ENCODE measurements at regions not wholly inside any gene's neighbourhood (a gene's known extent, or its start where the extent isn't known, plus 50 kb on each side); places are given as distances from the start of the nearest gene placed in this dataset.

DNA sequence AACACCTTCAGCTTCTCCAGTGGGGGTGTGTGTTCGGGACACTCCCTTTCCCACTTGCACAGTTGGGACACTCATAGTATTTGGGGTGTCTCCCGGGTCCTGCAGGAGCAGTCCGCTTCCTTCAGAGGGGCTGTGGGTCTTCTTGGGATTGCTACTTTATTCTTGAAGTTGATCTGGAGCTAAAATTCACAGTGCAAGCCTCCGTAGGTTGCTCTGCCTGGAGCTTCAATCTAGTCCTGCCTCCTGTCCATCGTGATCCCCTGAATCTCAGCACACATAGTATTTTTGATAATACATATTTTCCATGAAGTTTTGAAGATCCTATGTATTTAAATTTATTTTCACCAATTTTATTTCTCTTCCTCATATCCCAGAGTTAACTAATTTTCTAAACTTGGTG lies 902.1 kb downstream of the LTN1 start:
- DNase-seq: no peak
- intact Hi-C loops (cut with DNase I): no loop called here
- Histone ChIP-seq H3K36me3 (ENCODE audit: control insufficient read depth in 1 of 2, insufficient read depth in 2 of 2, low read length in 1 of 2) (no peaks in the 10 kb centered on the region), H3K9me3 (ENCODE audit: control insufficient read depth, low read length) (no peaks in the 10 kb centered on the region), H3K27ac (ENCODE audit: low read depth in 1 of 2, low read length in 2 of 2) (peak overlapping the region in 1 of 2 donors; percentile 38), H3K4me1 (ENCODE audit: control insufficient read depth in 1 of 2, insufficient read depth in 2 of 2, low read length in 2 of 2) (no peaks in the 10 kb centered on the region), H3K4me3 (ENCODE audit: low read length in 2 of 2) (peak overlapping the region in 1 of 2 donors; percentile 25), H3K27me3 (ENCODE audit: control insufficient read depth in 1 of 2, insufficient read depth in 2 of 2, low read length in 1 of 2) (no peaks in the 10 kb centered on the region)
- no peak for ATAC-seq (ENCODE audit: low FRiP score)
- 49 to 67% methylated on average over 5 of the region's 5 CpGs for WGBS, 2 donors

DNA sequence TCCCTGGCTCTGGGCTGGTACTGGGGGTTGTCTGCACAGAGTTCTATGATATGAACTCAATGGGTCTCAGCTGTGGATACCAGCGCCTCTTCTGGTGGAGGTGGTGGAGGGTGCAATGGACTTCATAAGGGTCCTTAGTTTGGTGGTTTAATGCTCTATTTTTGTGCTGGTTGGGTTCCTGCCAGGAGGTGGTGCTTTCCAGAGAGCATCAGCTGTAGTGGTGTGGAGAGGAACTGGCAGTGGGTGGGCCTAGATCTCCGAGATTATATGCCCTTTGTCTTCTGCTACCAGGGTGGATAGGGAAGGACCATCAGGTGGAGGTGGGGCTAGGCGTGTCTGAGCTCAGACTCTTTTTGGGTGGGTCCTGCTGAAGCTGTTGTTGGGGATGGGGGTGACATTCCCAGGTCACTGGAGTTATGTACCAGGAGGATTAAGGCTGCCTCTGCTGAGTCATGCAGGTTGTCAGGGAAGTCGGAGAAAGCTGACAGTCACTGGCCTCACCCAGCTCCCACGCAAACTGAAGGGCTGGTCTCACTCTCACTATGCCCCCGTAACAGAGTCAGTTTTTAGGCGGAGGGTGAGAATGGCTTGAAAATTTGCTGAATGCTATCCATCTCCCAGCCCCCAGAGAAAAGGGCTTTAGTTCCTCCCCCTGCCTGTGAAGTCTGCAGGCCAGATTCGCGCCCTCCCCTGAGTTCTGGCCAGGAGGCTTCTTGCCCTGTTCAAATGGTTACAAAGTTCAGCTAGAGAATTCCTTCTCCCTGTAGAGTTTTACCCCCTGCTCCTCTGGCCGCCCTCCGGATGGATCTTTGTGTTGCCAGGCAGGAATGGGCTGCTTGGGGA lies 902.9 kb downstream of the LTN1 start:
- intact Hi-C loops (cut with DNase I): no loop called here
- peak in 1 of 2 donors; percentile 44 for DNase-seq
- peak overlapping the region in 1 of 2 donors; percentile 38 for H3K27ac ChIP-seq (ENCODE audit: low read depth in 1 of 2, low read length in 2 of 2)
- no peaks in the 10 kb centered on the region for H3K27me3 ChIP-seq (ENCODE audit: control insufficient read depth in 1 of 2, insufficient read depth in 2 of 2, low read length in 1 of 2)
- peak overlapping the region in 1 of 2 donors; percentile 25 for H3K4me3 ChIP-seq (ENCODE audit: low read length in 2 of 2)
- ATAC-seq (ENCODE audit: low FRiP score): no peak
- no peaks in the 10 kb centered on the region for H3K36me3 ChIP-seq (ENCODE audit: control insufficient read depth in 1 of 2, insufficient read depth in 2 of 2, low read length in 1 of 2)
- WGBS, 2 donors: 48 to 64% methylated on average over 11 of the region's 11 CpGs
- H3K4me1 ChIP-seq (ENCODE audit: control insufficient read depth in 1 of 2, insufficient read depth in 2 of 2, low read length in 2 of 2): no peaks in the 10 kb centered on the region
- H3K9me3 ChIP-seq (ENCODE audit: control insufficient read depth, low read length): no peaks in the 10 kb centered on the region

DNA sequence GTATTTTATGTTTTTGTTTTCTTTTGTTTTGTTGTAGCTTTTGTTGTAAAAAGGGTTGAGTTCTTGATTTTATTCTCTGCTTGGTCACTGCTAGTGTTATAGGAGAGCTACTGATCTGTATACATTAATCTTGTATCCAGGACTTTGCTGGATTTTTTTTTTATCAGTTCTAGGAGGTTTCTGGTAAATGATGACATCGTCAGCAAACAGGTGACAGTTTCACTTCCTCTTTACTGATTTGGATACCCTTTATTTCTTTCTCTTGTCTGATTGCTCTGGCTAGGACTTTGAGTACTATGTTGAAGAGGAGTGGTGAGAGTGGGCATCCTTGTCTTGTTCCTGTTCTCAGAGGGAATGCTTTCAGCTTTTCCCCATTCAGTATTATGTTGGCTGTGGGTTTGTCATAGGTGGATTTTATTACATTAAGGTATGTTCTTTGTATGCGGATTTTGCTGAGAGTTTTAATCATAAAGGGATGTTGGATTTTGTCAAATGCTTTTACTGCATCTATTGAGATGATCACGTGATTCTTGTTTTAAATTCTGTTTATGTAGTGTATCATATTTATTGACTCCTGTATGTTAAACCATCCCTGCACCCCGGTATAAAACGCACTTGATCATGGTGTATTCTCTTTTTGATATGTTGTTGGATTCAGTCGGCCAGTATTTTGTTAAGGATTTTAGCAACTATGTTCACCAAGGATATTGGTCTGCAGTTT lies 905.7 kb downstream of the LTN1 start:
- no peaks in the 10 kb centered on the region for H3K27me3 ChIP-seq (ENCODE audit: control insufficient read depth in 1 of 2, insufficient read depth in 2 of 2, low read length in 1 of 2)
- H3K4me3 ChIP-seq (ENCODE audit: low read length in 2 of 2): no peak overlapping the region
- no peaks in the 10 kb centered on the region for H3K9me3 ChIP-seq (ENCODE audit: control insufficient read depth, low read length)
- H3K27ac ChIP-seq (ENCODE audit: low read depth in 1 of 2, low read length in 2 of 2): no peak overlapping the region
- H3K36me3 ChIP-seq (ENCODE audit: control insufficient read depth in 1 of 2, insufficient read depth in 2 of 2, low read length in 1 of 2): no peaks in the 10 kb centered on the region
- WGBS, 2 donors: 98% methylated on average over 6 of the region's 6 CpGs
- ATAC-seq (ENCODE audit: low FRiP score): no peak
- intact Hi-C loops (cut with DNase I): no loop called here
- no peaks in the 10 kb centered on the region for H3K4me1 ChIP-seq (ENCODE audit: control insufficient read depth in 1 of 2, insufficient read depth in 2 of 2, low read length in 2 of 2)
- no peak for DNase-seq

DNA sequence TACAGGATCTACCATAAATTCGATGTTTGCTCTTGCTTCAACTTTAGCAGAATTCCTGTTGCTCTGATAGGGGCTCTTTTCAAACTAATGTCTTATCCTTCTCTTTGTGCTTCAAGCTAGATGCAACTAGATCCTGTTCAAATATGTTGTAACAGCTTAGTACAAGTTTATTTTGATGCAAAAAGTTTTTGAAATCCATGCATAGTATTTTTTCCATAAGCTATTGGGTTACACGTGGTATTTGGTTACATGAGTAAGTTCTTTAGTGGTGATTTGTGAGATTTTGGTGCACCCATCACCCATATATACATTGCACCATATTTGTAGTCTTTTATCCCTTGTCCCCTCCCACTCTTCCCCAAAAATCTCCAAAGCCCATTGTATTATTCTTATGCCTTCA lies 907.7 kb downstream of the LTN1 start:
- no peak overlapping the region for H3K27ac ChIP-seq (ENCODE audit: low read depth in 1 of 2, low read length in 2 of 2)
- DNase-seq: no peak
- no peak overlapping the region for H3K4me3 ChIP-seq (ENCODE audit: low read length in 2 of 2)
- 69 to 71% methylated on average over 2 of the region's 2 CpGs for WGBS, 2 donors
- intact Hi-C loops (cut with DNase I): no loop called here
- H3K9me3 ChIP-seq (ENCODE audit: control insufficient read depth, low read length): no peaks in the 10 kb centered on the region
- H3K36me3 ChIP-seq (ENCODE audit: control insufficient read depth in 1 of 2, insufficient read depth in 2 of 2, low read length in 1 of 2): no peaks in the 10 kb centered on the region
- H3K4me1 ChIP-seq (ENCODE audit: control insufficient read depth in 1 of 2, insufficient read depth in 2 of 2, low read length in 2 of 2): no peaks in the 10 kb centered on the region
- ATAC-seq (ENCODE audit: low FRiP score): no peak
- H3K27me3 ChIP-seq (ENCODE audit: control insufficient read depth in 1 of 2, insufficient read depth in 2 of 2, low read length in 1 of 2): no peaks in the 10 kb centered on the region

- intact Hi-C loops (cut with DNase I): no loop called here
- ATAC-seq (ENCODE audit: low FRiP score): no peak
- DNase-seq: no peak
- Histone ChIP-seq H3K4me3 (ENCODE audit: low read length in 2 of 2) (no peak overlapping the region), H3K27me3 (ENCODE audit: control insufficient read depth in 1 of 2, insufficient read depth in 2 of 2, low read length in 1 of 2) (no peaks in the 10 kb centered on the region), H3K9me3 (ENCODE audit: control insufficient read depth, low read length) (no peaks in the 10 kb centered on the region), H3K36me3 (ENCODE audit: control insufficient read depth in 1 of 2, insufficient read depth in 2 of 2, low read length in 1 of 2) (no peaks in the 10 kb centered on the region), H3K27ac (ENCODE audit: low read depth in 1 of 2, low read length in 2 of 2) (no peak overlapping the region), H3K4me1 (ENCODE audit: control insufficient read depth in 1 of 2, insufficient read depth in 2 of 2, low read length in 2 of 2) (no peaks in the 10 kb centered on the region)
- WGBS, 2 donors: 87 to 90% methylated on average over 3 of the region's 3 CpGs
Measured at GRCh38 chr21:28083350-28083749, 909.3 kb downstream of the LTN1 start.

- Histone ChIP-seq H3K4me3 (ENCODE audit: low read length in 2 of 2) (no peak overlapping the region), H3K36me3 (ENCODE audit: control insufficient read depth in 1 of 2, insufficient read depth in 2 of 2, low read length in 1 of 2) (no peaks in the 10 kb centered on the region), H3K9me3 (ENCODE audit: control insufficient read depth, low read length) (no peaks in the 10 kb centered on the region), H3K4me1 (ENCODE audit: control insufficient read depth in 1 of 2, insufficient read depth in 2 of 2, low read length in 2 of 2) (no peaks in the 10 kb centered on the region), H3K27ac (ENCODE audit: low read depth in 1 of 2, low read length in 2 of 2) (no peak overlapping the region), H3K27me3 (ENCODE audit: control insufficient read depth in 1 of 2, insufficient read depth in 2 of 2, low read length in 1 of 2) (no peaks in the 10 kb centered on the region)
- 97 to 99% methylated on average over 2 of the region's 2 CpGs for WGBS, 2 donors
- ATAC-seq (ENCODE audit: low FRiP score) (no peak), DNase-seq (no peak)
- intact Hi-C loops (cut with DNase I): no loop called here
Measured at GRCh38 chr21:28078126-28078525, 914.6 kb downstream of the LTN1 start.

- no peak overlapping the region for H3K27ac ChIP-seq (ENCODE audit: low read depth in 1 of 2, low read length in 2 of 2)
- no peak for ATAC-seq (ENCODE audit: low FRiP score)
- 0 to 73% methylated on average over 1 of the region's 1 CpG for WGBS, 2 donors
- intact Hi-C loops (cut with DNase I): no loop called here
- DNase-seq: no peak
- H3K4me3 ChIP-seq (ENCODE audit: low read length in 2 of 2): no peak overlapping the region
- H3K36me3 ChIP-seq (ENCODE audit: control insufficient read depth in 1 of 2, insufficient read depth in 2 of 2, low read length in 1 of 2): no peaks in the 10 kb centered on the region
- no peaks in the 10 kb centered on the region for H3K27me3 ChIP-seq (ENCODE audit: control insufficient read depth in 1 of 2, insufficient read depth in 2 of 2, low read length in 1 of 2)
- no peaks in the 10 kb centered on the region for H3K4me1 ChIP-seq (ENCODE audit: control insufficient read depth in 1 of 2, insufficient read depth in 2 of 2, low read length in 2 of 2)
- no peaks in the 10 kb centered on the region for H3K9me3 ChIP-seq (ENCODE audit: control insufficient read depth, low read length)
Measured at GRCh38 chr21:28074676-28075075, 918.0 kb downstream of the LTN1 start.

DNA sequence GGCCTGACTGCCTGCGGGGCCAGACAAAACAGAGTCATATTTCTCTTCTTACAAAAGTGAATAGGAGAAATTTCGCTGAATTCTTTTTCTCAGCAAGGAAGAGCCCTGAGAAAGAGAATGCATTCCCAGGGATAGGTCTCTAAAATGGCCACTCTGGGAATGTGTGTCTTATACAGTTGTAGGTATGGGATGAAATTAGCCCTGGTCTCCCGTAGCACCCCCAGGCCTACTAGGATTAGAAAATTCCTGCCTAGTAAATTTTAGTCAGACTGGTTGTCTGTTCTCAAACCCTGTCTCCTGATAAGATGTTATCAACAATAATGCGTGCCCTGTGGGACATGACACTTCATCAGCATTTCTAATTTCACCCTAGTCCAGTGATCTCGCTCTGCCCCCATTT lies 920.1 kb downstream of the LTN1 start:
- no peak for DNase-seq
- Histone ChIP-seq H3K4me3 (ENCODE audit: low read length in 2 of 2) (no peak overlapping the region), H3K36me3 (ENCODE audit: control insufficient read depth in 1 of 2, insufficient read depth in 2 of 2, low read length in 1 of 2) (no peaks in the 10 kb centered on the region), H3K27ac (ENCODE audit: low read depth in 1 of 2, low read length in 2 of 2) (no peak overlapping the region), H3K27me3 (ENCODE audit: control insufficient read depth in 1 of 2, insufficient read depth in 2 of 2, low read length in 1 of 2) (no peaks in the 10 kb centered on the region), H3K9me3 (ENCODE audit: control insufficient read depth, low read length) (no peaks in the 10 kb centered on the region), H3K4me1 (ENCODE audit: control insufficient read depth in 1 of 2, insufficient read depth in 2 of 2, low read length in 2 of 2) (no peaks in the 10 kb centered on the region)
- ATAC-seq (ENCODE audit: low FRiP score): no peak
- intact Hi-C loops (cut with DNase I): no loop called here
- 77% methylated on average over 5 of the region's 5 CpGs for whole genome bisulfite sequencing, 2 donors

DNA sequence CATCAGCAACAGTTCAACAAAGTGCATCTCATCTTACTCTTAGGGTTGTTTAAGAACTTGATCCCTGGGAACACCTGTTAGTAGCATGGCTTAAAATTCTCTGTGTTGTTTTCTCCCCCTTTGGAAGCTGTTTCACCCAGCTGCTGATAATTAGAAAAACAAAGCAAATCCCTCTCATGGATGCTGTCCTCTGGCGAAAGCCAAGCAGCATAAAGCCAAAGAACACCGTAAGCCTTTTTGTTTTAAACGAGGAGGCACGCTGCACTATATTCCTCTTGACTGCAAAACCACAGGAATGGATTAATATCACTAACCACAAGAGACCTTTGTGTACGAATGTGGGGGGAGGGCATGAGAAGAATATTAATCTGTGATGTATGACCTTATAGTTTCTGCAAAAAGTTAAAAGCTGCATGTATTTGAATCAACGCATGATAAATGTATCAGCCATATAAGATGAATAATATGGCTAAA lies 923.2 kb downstream of the LTN1 start:
- 22 to 36% methylated on average over 6 of the region's 6 CpGs for WGBS, 2 donors
- no peak for ATAC-seq (ENCODE audit: low FRiP score)
- Histone ChIP-seq H3K27ac (ENCODE audit: low read depth in 1 of 2, low read length in 2 of 2) (no peak overlapping the region), H3K36me3 (ENCODE audit: control insufficient read depth in 1 of 2, insufficient read depth in 2 of 2, low read length in 1 of 2) (no peaks in the 10 kb centered on the region), H3K9me3 (ENCODE audit: control insufficient read depth, low read length) (no peaks in the 10 kb centered on the region), H3K4me1 (ENCODE audit: control insufficient read depth in 1 of 2, insufficient read depth in 2 of 2, low read length in 2 of 2) (no peaks in the 10 kb centered on the region), H3K27me3 (ENCODE audit: control insufficient read depth in 1 of 2, insufficient read depth in 2 of 2, low read length in 1 of 2) (no peaks in the 10 kb centered on the region), H3K4me3 (ENCODE audit: low read length in 2 of 2) (no peak overlapping the region)
- intact Hi-C loops (cut with DNase I): loop anchor here in 1 of 2 donors (10.0 kb wide), 1 partner anchor 675 kb away; no protein-coding TSS in a partner anchor
- DNase-seq: no peak
